ENCODE measurements at regions not wholly inside any gene's neighbourhood (a gene's known extent, or its start where the extent isn't known, plus 50 kb on each side); places are given as distances from the start of the nearest gene placed in this dataset.
A peak's percentile ranks its signal among the peaks of the same experiment; 100 is the strongest.

DNA sequence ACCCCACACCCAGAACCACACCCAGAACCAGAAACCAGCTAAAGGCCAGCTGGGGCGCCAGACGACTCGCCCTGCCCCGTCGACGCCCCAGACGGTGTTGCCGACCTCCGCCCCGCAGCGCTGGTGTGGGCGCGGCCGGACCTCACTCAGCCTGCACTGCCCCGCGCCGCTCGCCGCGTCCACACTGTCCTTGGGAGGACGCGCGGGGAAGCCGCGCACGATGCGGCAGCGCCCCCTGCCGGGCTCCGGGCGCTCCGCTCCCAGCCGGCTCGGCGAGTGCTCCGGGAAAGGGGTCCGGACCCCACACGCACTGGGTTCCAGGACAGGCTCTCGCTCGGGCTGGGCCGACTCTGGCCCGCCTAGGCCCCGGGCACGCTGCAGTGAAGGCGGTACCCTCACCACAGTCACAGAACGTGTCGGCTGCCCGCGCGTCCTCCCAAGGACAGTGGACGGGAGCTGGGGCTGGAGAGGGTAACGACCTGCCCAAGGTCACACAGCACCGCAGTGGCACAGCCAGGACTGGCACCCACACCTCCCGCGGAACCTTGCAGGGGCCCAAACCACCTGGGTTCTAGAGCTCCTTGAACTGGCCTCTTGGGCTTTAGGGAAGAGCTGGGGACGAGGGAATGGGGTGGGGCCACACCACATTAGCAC lies 90.2 kb downstream of the DMRTA2 start:
- TF ChIP-seq CREB1 (IDR thresholded peaks at IDR 0.05; ENCODE audit: low read depth) (no peak), NFIC (IDR thresholded peaks at IDR 0.05) (no peak), RAD21 (IDR thresholded peaks at IDR 0.05; ENCODE audit: low read depth) (peak; percentile 71), EGR1 (IDR thresholded peaks at IDR 0.05) (no peak), TEAD4 (IDR thresholded peaks at IDR 0.05) (no peak), FOXM1 (IDR thresholded peaks at IDR 0.05; ENCODE audit: borderline replicate concordance, low read depth) (no peak), EP300 (IDR thresholded peaks at IDR 0.05; ENCODE audit: borderline replicate concordance) (no peak), YY1 (IDR thresholded peaks at IDR 0.05; ENCODE audit: low read depth) (no peak), CEBPB (IDR thresholded peaks at IDR 0.05) (no peak), TAF1 (IDR thresholded peaks at IDR 0.05; ENCODE audit: low read depth) (no peak)
- TF ChIP-seq, protein P1, sequence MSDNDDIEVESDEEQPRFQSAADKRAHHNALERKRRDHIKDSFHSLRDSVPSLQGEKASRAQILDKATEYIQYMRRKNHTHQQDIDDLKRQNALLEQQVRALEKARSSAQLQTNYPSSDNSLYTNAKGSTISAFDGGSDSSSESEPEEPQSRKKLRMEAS (IDR thresholded peaks at IDR 0.05), result no peak
- TF ChIP-seq, protein P2, sequence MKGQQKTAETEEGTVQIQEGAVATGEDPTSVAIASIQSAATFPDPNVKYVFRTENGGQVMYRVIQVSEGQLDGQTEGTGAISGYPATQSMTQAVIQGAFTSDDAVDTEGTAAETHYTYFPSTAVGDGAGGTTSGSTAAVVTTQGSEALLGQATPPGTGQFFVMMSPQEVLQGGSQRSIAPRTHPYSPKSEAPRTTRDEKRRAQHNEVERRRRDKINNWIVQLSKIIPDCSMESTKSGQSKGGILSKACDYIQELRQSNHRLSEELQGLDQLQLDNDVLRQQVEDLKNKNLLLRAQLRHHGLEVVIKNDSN (IDR thresholded peaks at IDR 0.05), result no peak
- TF ChIP-seq, protein P3, sequence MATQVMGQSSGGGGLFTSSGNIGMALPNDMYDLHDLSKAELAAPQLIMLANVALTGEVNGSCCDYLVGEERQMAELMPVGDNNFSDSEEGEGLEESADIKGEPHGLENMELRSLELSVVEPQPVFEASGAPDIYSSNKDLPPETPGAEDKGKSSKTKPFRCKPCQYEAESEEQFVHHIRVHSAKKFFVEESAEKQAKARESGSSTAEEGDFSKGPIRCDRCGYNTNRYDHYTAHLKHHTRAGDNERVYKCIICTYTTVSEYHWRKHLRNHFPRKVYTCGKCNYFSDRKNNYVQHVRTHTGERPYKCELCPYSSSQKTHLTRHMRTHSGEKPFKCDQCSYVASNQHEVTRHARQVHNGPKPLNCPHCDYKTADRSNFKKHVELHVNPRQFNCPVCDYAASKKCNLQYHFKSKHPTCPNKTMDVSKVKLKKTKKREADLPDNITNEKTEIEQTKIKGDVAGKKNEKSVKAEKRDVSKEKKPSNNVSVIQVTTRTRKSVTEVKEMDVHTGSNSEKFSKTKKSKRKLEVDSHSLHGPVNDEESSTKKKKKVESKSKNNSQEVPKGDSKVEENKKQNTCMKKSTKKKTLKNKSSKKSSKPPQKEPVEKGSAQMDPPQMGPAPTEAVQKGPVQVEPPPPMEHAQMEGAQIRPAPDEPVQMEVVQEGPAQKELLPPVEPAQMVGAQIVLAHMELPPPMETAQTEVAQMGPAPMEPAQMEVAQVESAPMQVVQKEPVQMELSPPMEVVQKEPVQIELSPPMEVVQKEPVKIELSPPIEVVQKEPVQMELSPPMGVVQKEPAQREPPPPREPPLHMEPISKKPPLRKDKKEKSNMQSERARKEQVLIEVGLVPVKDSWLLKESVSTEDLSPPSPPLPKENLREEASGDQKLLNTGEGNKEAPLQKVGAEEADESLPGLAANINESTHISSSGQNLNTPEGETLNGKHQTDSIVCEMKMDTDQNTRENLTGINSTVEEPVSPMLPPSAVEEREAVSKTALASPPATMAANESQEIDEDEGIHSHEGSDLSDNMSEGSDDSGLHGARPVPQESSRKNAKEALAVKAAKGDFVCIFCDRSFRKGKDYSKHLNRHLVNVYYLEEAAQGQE (IDR thresholded peaks at IDR 0.05; ENCODE audit: low read depth), result no peak
